ENCODE measurements at regions not wholly inside any gene's neighbourhood (a gene's known extent, or its start where the extent isn't known, plus 50 kb on each side); places are given as distances from the start of the nearest gene placed in this dataset.

DNA sequence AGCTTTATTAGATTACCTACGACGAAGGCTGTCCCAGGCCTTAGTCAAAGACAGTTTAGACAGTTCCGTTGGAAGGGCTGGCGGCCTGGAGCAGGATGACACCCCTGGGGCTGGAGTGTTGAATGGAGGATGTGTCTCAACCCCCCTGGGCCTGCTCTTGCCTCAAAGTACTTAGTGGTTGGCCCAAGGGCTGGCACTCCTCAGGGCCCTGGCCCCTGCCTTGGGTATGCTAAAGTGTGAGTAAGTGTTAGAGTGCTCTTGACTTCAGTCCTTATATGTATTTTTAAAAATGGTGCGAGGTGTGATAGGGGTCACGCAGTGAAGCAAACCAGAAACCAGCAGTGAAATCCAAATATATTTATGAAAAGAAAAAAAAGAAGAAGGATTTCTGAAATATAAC is 261.6 kb downstream of the KTN1 start:
- H3K36me3 ChIP-seq (ENCODE audit: insufficient read depth) = no peaks in the 10 kb centered on the region
- H4K20me1 ChIP-seq (ENCODE audit: insufficient read depth) = no peaks in the 10 kb centered on the region
- H3K27me3 ChIP-seq (ENCODE audit: insufficient read depth, low read depth) = no peaks in the 10 kb centered on the region
- no peak overlapping the region for H3K4me3 ChIP-seq (IDR thresholded peaks at IDR 0.05; ENCODE audit: insufficient read depth, low read depth, low read length)
- H3K79me2 ChIP-seq (ENCODE audit: insufficient read depth, low read depth) = no peaks in the 10 kb centered on the region
- TF ChIP-seq, protein P1, sequence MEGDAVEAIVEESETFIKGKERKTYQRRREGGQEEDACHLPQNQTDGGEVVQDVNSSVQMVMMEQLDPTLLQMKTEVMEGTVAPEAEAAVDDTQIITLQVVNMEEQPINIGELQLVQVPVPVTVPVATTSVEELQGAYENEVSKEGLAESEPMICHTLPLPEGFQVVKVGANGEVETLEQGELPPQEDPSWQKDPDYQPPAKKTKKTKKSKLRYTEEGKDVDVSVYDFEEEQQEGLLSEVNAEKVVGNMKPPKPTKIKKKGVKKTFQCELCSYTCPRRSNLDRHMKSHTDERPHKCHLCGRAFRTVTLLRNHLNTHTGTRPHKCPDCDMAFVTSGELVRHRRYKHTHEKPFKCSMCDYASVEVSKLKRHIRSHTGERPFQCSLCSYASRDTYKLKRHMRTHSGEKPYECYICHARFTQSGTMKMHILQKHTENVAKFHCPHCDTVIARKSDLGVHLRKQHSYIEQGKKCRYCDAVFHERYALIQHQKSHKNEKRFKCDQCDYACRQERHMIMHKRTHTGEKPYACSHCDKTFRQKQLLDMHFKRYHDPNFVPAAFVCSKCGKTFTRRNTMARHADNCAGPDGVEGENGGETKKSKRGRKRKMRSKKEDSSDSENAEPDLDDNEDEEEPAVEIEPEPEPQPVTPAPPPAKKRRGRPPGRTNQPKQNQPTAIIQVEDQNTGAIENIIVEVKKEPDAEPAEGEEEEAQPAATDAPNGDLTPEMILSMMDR (conservative IDR thresholded peaks at IDR 0.05; ENCODE audit: low read depth, low read length) = no peak
- H3K4me1 ChIP-seq (ENCODE audit: low read depth, poor library complexity, severe bottlenecking) = no peaks in the 10 kb centered on the region
- no peak overlapping the region for H3K9ac ChIP-seq
- H3K4me2 ChIP-seq = no peak overlapping the region
- H2AFZ ChIP-seq (ENCODE audit: low read depth) = no peak overlapping the region
- no peak overlapping the region for H3K27ac ChIP-seq

DNA sequence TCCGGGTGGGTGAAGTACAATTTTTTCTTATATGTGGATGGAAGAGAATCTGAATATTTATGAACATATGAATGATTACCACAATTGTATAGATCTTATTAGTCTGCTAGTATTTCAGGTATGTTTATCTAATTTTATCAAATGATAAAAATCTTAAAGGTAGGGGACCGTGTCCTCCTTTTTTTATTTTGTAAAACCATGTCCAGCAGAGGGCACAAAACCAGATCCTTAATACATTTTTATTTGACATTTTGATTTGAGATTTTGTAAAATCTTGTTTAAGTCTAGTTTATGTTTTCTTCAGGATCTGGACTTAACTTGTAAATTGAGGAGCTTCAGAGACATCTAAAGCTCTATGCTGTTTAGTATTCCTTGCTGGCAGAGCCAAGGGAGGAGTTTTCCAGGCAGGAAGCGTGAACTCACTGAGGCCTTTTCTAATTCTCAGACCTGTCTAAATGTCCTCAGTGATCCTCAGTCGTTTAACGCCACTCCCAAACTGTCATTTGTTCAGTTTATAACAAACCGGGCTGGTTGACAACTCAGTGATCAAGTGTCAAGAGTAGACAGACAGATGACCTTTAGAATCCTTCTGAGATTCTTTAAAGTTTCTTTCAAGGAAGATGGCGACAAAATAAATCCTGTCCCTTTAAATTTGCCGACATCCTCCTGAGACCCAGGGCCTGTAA is 263.9 kb downstream of the KTN1 start:
- TF ChIP-seq, protein P1 (conservative IDR thresholded peaks at IDR 0.05; ENCODE audit: low read depth, low read length) = no peak
- no peaks in the 10 kb centered on the region for H3K27me3 ChIP-seq (ENCODE audit: insufficient read depth, low read depth)

DNA sequence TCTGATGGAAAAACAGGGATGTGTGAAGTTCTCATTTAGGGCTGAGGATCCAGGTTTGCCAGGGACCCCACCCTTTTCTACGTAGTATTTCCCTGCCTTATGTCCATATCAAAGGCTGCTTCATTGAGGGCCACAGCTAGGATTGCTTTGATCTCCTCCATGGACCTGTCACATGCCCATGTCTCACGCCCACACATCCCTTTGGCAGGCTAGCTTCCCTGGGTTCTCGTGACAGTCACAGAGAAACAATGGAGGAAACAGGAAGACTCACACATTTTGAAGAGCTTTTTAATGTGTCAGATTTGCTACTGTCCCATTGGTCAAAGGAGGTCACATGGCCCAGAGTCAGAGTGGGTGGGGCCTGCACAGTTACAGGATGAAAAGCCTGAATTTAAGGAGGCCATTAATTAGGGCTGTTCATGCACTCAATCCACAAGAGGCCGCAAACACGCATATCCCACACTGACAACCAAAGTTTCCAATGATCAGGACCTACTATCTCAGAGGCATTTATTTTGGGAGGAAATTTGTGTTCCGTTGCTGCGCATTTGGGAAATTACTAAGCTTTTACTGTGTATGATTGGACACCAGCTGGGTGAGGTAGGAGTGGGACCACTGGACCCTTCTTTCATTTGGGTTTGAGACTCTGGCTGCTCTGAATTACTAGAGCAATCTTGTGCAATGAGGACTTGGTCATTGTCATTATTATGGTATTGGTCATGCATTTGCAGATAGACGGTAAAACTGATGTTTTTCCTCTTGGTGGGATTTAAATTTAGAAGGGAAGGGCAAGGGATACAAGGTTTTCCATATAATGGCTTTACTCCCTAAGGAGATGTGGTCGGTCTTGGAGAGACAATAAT is 266.2 kb downstream of the KTN1 start:
- no peaks in the 10 kb centered on the region for H4K20me1 ChIP-seq (ENCODE audit: insufficient read depth)
- H3K4me1 ChIP-seq (ENCODE audit: low read depth, poor library complexity, severe bottlenecking) = no peaks in the 10 kb centered on the region
- TF ChIP-seq, protein P1 (conservative IDR thresholded peaks at IDR 0.05; ENCODE audit: low read depth, low read length) = no peak
- H3K36me3 ChIP-seq (ENCODE audit: insufficient read depth) = no peaks in the 10 kb centered on the region
- no peak overlapping the region for H3K4me3 ChIP-seq (IDR thresholded peaks at IDR 0.05; ENCODE audit: insufficient read depth, low read depth, low read length)
- no peak overlapping the region for H3K4me2 ChIP-seq
- H2AFZ ChIP-seq (ENCODE audit: low read depth) = no peak overlapping the region
- no peak overlapping the region for H3K27ac ChIP-seq
- H3K9ac ChIP-seq = no peak overlapping the region
- H3K27me3 ChIP-seq (ENCODE audit: insufficient read depth, low read depth) = no peaks in the 10 kb centered on the region
- no peaks in the 10 kb centered on the region for H3K79me2 ChIP-seq (ENCODE audit: insufficient read depth, low read depth)

More for the DNA sequence above, 263.9 kb downstream of the KTN1 start:
- Histone ChIP-seq H4K20me1 (ENCODE audit: insufficient read depth) (no peaks in the 10 kb centered on the region), H3K4me3 (IDR thresholded peaks at IDR 0.05; ENCODE audit: insufficient read depth, low read depth, low read length) (no peak overlapping the region), H3K9ac (no peak overlapping the region), H3K27ac (no peak overlapping the region), H2AFZ (ENCODE audit: low read depth) (no peak overlapping the region), H3K79me2 (ENCODE audit: insufficient read depth, low read depth) (no peaks in the 10 kb centered on the region), H3K4me1 (ENCODE audit: low read depth, poor library complexity, severe bottlenecking) (no peaks in the 10 kb centered on the region), H3K36me3 (ENCODE audit: insufficient read depth) (no peaks in the 10 kb centered on the region), H3K4me2 (no peak overlapping the region)

DNA sequence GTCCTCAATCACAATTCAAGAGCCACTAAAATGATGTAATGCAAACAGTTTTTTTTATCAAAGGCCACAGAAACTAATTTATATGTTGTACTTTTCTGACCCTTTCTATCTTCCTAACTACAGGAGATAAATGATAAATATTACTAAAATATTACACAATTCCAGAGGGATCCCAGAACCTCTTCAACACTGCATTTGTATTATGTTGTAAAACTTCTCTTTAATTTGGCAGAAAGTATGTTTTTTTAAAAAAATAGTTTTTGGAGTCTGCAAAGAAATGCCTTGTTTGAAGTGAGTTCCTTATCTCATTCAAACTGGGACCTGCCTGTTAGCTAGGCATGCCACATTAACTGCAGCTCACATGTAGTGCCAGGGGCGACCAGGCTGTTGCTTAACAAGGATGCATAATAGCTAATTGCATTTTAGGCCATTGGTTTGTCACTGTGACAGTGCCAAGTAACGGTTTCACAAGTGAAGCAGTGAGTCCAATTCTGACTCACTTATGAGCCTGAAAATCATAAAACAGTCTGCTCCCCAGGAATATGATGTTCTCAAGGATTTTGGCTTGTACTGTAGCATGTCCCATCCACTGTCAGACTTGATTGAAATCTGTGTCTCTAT is 266.9 kb downstream of the KTN1 start:
- H3K27ac ChIP-seq = no peak overlapping the region
- H3K4me3 ChIP-seq (IDR thresholded peaks at IDR 0.05; ENCODE audit: insufficient read depth, low read depth, low read length) = no peak overlapping the region
- no peaks in the 10 kb centered on the region for H4K20me1 ChIP-seq (ENCODE audit: insufficient read depth)
- H3K79me2 ChIP-seq (ENCODE audit: insufficient read depth, low read depth) = no peaks in the 10 kb centered on the region
- H3K27me3 ChIP-seq (ENCODE audit: insufficient read depth, low read depth) = no peaks in the 10 kb centered on the region
- no peak overlapping the region for H2AFZ ChIP-seq (ENCODE audit: low read depth)
- no peak overlapping the region for H3K4me2 ChIP-seq
- H3K36me3 ChIP-seq (ENCODE audit: insufficient read depth) = no peaks in the 10 kb centered on the region
- H3K4me1 ChIP-seq (ENCODE audit: low read depth, poor library complexity, severe bottlenecking) = no peaks in the 10 kb centered on the region
- TF ChIP-seq, protein P1 (conservative IDR thresholded peaks at IDR 0.05; ENCODE audit: low read depth, low read length) = no peak
- H3K9ac ChIP-seq = no peak overlapping the region

Measured in KMS-11 (cell line).